K562 (cell line): ENCODE measurements at regions not wholly inside any gene's neighbourhood (a gene's known extent, or its start where the extent isn't known, plus 50 kb on each side); places are given as distances from the start of the nearest gene placed in this dataset.

ENCODE experiments used
- ATAC-seq: fragments of 200-7000 bp; cut with Tn5 transposase; 3 replicates; pipeline ENCODE4 v1.9.1; 2020; ENCODE audit warnings: moderate library complexity
- BruUV-seq: library from RNA; stranded (reverse); fragments of 400-500 nt; replicated peaks from 2 replicates; lab custom pipeline; 2021; lab: Mats Ljungman, UMichigan
- CTCF ChIA-PET: fragments of 300-600 bp; formaldehyde crosslinking; extraction: SDS; loops from one replicate; lab custom pipeline; 2021; ENCODE audit warnings: low intra/inter-chr PET ratio; lab: Yijun Ruan, JAX
- POLR2A ChIA-PET: fragments of 300-600, 350-650 bp; sonication (Branson Sonifier 250); formaldehyde crosslinking; extraction: SDS; loops from one replicate; lab custom pipeline; 2021; ENCODE audit warnings: antibody characterized with exemption, inconsistent platforms; lab: Yijun Ruan, JAX
- DNase-seq, 4 experiments: peaks; one replicate each; pipeline versions ENCODE4 v3.0.0 to v3.0.0-alpha.2; 2011 to 2018; ENCODE audit warnings: low spot score in 3 of 4, mixed read lengths in 3 of 4; ENCODE audit errors: extremely low read depth in 1 of 4
- FAIRE-seq: peaks from 2 replicates; lab custom pipeline; 2011; peaks lifted over from hg19 to GRCh38; lab: Jason Lieb, UNC
- H2AFZ ChIP-seq: 2 replicates; pipeline ENCODE4 v1.6.0; 2011; ENCODE audit warnings: low read depth, low read length, control low read depth, inconsistent platforms
- H3K27ac ChIP-seq: fragments of 200-600 bp; 3 replicates; pipeline ENCODE4 v1.8.0; 2011; ENCODE audit warnings: low read depth, mild to moderate bottlenecking, control low read depth, inconsistent platforms, low read length, moderate library complexity, mixed read lengths; ENCODE audit errors: extremely low read depth
- H3K27me3 ChIP-seq, 2 experiments: fragments of 300-600 bp in 1 of 2; 2 replicates in 1 of 2; 3 replicates in 1 of 2; pipeline versions ENCODE4 v1.6.0 to v1.8.0; 2011; ENCODE audit warnings: inconsistent platforms in 2 of 2, low read length in 2 of 2, mild to moderate bottlenecking in 1 of 2, mixed read lengths in 1 of 2, moderate library complexity in 1 of 2; ENCODE audit not compliant: control insufficient read depth in 2 of 2, insufficient read depth in 2 of 2
- H3K36me3 ChIP-seq: fragments of 300-600 bp; 3 replicates; pipeline ENCODE4 v1.8.0; 2011; ENCODE audit warnings: mild to moderate bottlenecking, low read length, inconsistent platforms; ENCODE audit not compliant: control insufficient read depth, insufficient read depth
- H3K4me1 ChIP-seq, 2 experiments: fragments of 200-600 bp in 1 of 2; replicated peaks in 1 of 2; 2 replicates in 1 of 2; 3 replicates in 1 of 2; pipeline versions ENCODE4 v1.5.1 to v1.8.0; 2011; ENCODE audit warnings: inconsistent platforms in 2 of 2, low read length in 2 of 2, mild to moderate bottlenecking in 1 of 2, mixed read lengths in 1 of 2, moderate library complexity in 1 of 2; ENCODE audit not compliant: control insufficient read depth in 2 of 2, insufficient read depth in 2 of 2
- H3K4me2 ChIP-seq: 2 replicates; pipeline ENCODE4 v1.6.1; 2011; ENCODE audit warnings: low read length, control low read depth, inconsistent platforms, mixed read lengths; ENCODE audit not compliant: insufficient read depth
- H3K4me3 ChIP-seq: fragments of 200-600 bp; sonication (generic), shearing (Covaris generic); 2 replicates; pipeline ENCODE4 v1.5.1; 2016; ENCODE audit warnings: control low read depth, inconsistent platforms
- H3K79me2 ChIP-seq: fragments of 200-600 bp; 3 replicates; pipeline ENCODE4 v1.8.0; 2011; ENCODE audit warnings: low read length, inconsistent platforms; ENCODE audit not compliant: control insufficient read depth, insufficient read depth
- H3K9ac ChIP-seq, 2 experiments: 2 replicates each; pipeline versions ENCODE4 v1.6.0 to v1.6.1; 2011; ENCODE audit warnings: low read depth in 2 of 2, low read length in 2 of 2, control low read depth in 1 of 2, inconsistent platforms in 1 of 2, mild to moderate bottlenecking in 1 of 2, mixed read lengths in 1 of 2; ENCODE audit not compliant: insufficient read depth in 1 of 2
- H3K9me1 ChIP-seq: one replicate; pipeline ENCODE4 v1.6.0; 2011; ENCODE audit warnings: inconsistent platforms, mild to moderate bottlenecking, low read length, moderate library complexity; ENCODE audit not compliant: control insufficient read depth, insufficient read depth
- H3K9me3 ChIP-seq: replicated peaks from 2 replicates; pipeline ENCODE4 v1.5.1; 2011; ENCODE audit warnings: low read depth, low read length, inconsistent platforms; ENCODE audit not compliant: control insufficient read depth, insufficient read depth
- H4K20me1 ChIP-seq: replicated peaks from 2 replicates; pipeline ENCODE4 v1.6.1; 2011; ENCODE audit warnings: low read length, inconsistent platforms, mixed read lengths; ENCODE audit not compliant: control insufficient read depth, insufficient read depth
- ARID2 ChIP-seq: fragments of 450-650 bp; IDR thresholded peaks from 2 replicates; pipeline ENCODE4 v1.6.1; 2017; ENCODE audit warnings: antibody characterized with exemption, mild to moderate bottlenecking
- BACH1 ChIP-seq: fragments of 200-800 bp; sonication (Bioruptor generic); IDR thresholded peaks from 2 replicates; pipeline ENCODE4 v1.6.1; 2016; ENCODE audit warnings: missing genetic modification characterization, missing compliant biosample characterization
- C11orf30 ChIP-seq: fragments of 450-650 bp; IDR thresholded peaks from 2 replicates; pipeline ENCODE4 v1.6.1; 2016; ENCODE audit warnings: low read depth, mild to moderate bottlenecking
- CBX3 ChIP-seq, 2 experiments: IDR thresholded peaks; 1 replicate in 1 of 2; 2 replicates in 1 of 2; pipeline ENCODE4 v1.6.1; 2012; ENCODE audit warnings: inconsistent platforms in 2 of 2, low read length in 2 of 2, borderline replicate concordance in 1 of 2, control low read depth in 1 of 2
- ESRRB ChIP-seq: fragments of 250-450 bp; sonication (Bioruptor Pico); IDR thresholded peaks from 2 replicates; pipeline ENCODE4 v1.5.0; 2020; ENCODE audit warnings: mild to moderate bottlenecking, moderate library complexity, borderline replicate concordance
- EZH2 ChIP-seq: IDR thresholded peaks from 2 replicates; pipeline ENCODE4 v1.6.1; 2012; ENCODE audit warnings: low read depth, mild to moderate bottlenecking, inconsistent platforms, low read length, borderline replicate concordance
- FOXA1 ChIP-seq: fragments of 450-650 bp; IDR thresholded peaks from 2 replicates; pipeline ENCODE4 v1.6.1; 2016; ENCODE audit warnings: mild to moderate bottlenecking, borderline replicate concordance
- GATA2 ChIP-seq: sonication (generic); formaldehyde crosslinking; IDR thresholded peaks from 2 replicates; pipeline ENCODE4 v1.4.0; 2020; ENCODE audit warnings: mild to moderate bottlenecking, missing genetic modification reagents
- ILK ChIP-seq: fragments of 450-650 bp; IDR thresholded peaks from 2 replicates; pipeline ENCODE4 v1.6.1; 2016; ENCODE audit warnings: missing genetic modification characterization, low read depth, mild to moderate bottlenecking, missing compliant biosample characterization, moderate library complexity, borderline replicate concordance
- MED1 ChIP-seq: sonication (generic); formaldehyde crosslinking; IDR thresholded peaks from 2 replicates; pipeline ENCODE4 v1.8.1; 2023; ENCODE audit warnings: missing genetic modification reagents, borderline replicate concordance
- MIER1 ChIP-seq: fragments of 450-650 bp; IDR thresholded peaks from 2 replicates; pipeline ENCODE4 v1.6.1; 2016; ENCODE audit warnings: antibody characterized with exemption, mild to moderate bottlenecking, low read depth
- SOX6 ChIP-seq: fragments of 450-650 bp; IDR thresholded peaks from 2 replicates; pipeline ENCODE4 v1.6.1; 2014; ENCODE audit warnings: mild to moderate bottlenecking
- YBX1 ChIP-seq: fragments of 450-650 bp; IDR thresholded peaks from 2 replicates; pipeline ENCODE4 v1.7.1; 2016; ENCODE audit warnings: mild to moderate bottlenecking
- ZNF655 ChIP-seq: fragments of 250-450 bp; sonication (Bioruptor Pico); IDR thresholded peaks from 2 replicates; pipeline ENCODE4 v1.5.0; 2021
- ZNF778 ChIP-seq: fragments of 450-650 bp; formaldehyde crosslinking; IDR thresholded peaks from 2 replicates; pipeline ENCODE4 v1.4.0; 2020; ENCODE audit warnings: mild to moderate bottlenecking, moderate library complexity
- ZNF79 ChIP-seq: fragments of 250-450 bp; sonication (Bioruptor Pico); IDR thresholded peaks from 2 replicates; pipeline ENCODE4 v1.4.0; 2020; ENCODE audit warnings: low read depth, mild to moderate bottlenecking, moderate library complexity
- WGBS: fragments of 100-300 bp; shearing (Covaris generic); methylation state at CpG from one replicate; pipeline ENCODE4 v1.1.6; 2016; ENCODE audit warnings: low coverage, mixed read lengths; ENCODE audit not compliant: insufficient coverage; ENCODE audit errors: missing lambda C conversion rate; 5-methylcytosine and 5-hydroxymethylcytosine counted together
- in situ Hi-C: fragments of 300-500 bp; cut with MboI; formaldehyde crosslinking; loops from 4 replicates; pipeline ENCODE4 v1.15.0; 2018; ENCODE audit warnings: inconsistent platforms, mixed read lengths
- intact Hi-C: fragments of 100-400 bp; cut with micrococcal nuclease; formaldehyde crosslinking; loops from 2 replicates; pipeline ENCODE4 v1.14.2; 2022

GRCh38 chr15:62323353-62323890 lies 158.3 kb upstream of the C2CD4B start:
- DNase-seq, result no peak
- no TSS peak for BruUV-seq
- H3K9me3 ChIP-seq, result no peaks in the 10 kb centered on the region
- H3K36me3 ChIP-seq, result no peaks in the 10 kb centered on the region
- intact Hi-C loops, result no loop called here
- H3K4me1 ChIP-seq, result no peaks in the 10 kb centered on the region
- no peak overlapping the region for H3K4me3 ChIP-seq
- POLR2A ChIA-PET, result no interaction called here
- H3K9ac ChIP-seq, result no peak overlapping the region
- H3K4me2 ChIP-seq, result no peak overlapping the region
- H3K27ac ChIP-seq, result no peak overlapping the region
- WGBS, result 7% methylated on average over 8 of the region's 8 CpGs
- in situ Hi-C loops, result no loop called here
- H4K20me1 ChIP-seq, result no peaks in the 10 kb centered on the region; the same call in 1 of the 2 replicates
- no peak for FAIRE-seq
- H3K27me3 ChIP-seq, result peaks cover 3 to 24% of the 10 kb centered on the region in 2 experiments; a peak in 3 of 5 replicates
- no peak for ATAC-seq
- H3K9me1 ChIP-seq, result no peaks in the 10 kb centered on the region
- H2AFZ ChIP-seq, result no peak overlapping the region
- H3K79me2 ChIP-seq, result no peaks in the 10 kb centered on the region
- CTCF ChIA-PET, result interaction anchor here (0.6 kb wide), 1 partner anchor 141 kb away, joined by 3 read pairs; no protein-coding TSS in a partner anchor
- TF ChIP-seq MIER1, result no peak
- TF ChIP-seq FOXA1, result no peak
- no peak for TF ChIP-seq ZNF778 (CRISPR knock-in tag)
- no peak for TF ChIP-seq ZNF79 (CRISPR knock-in tag)
- TF ChIP-seq ARID2, result no peak
- no peak for TF ChIP-seq BACH1 (tag)
- no peak for TF ChIP-seq YBX1
- no peak for TF ChIP-seq C11orf30
- TF ChIP-seq EZH2, result no peak
- TF ChIP-seq GATA2, result no peak
- TF ChIP-seq ZNF655 (CRISPR knock-in tag), result no peak
- TF ChIP-seq MED1 (CRISPR knock-in tag), result no peak
- no peak for TF ChIP-seq ESRRB
- no peak for TF ChIP-seq CBX3 (IDR thresholded peaks at IDR 0.05; ENCODE audit: borderline replicate concordance in 1 of 2, low read length in 2 of 2)
- no peak for TF ChIP-seq SOX6
- no peak for TF ChIP-seq ILK (tag)
